ENCODE measurements at regions not wholly inside any gene's neighbourhood (a gene's known extent, or its start where the extent isn't known, plus 50 kb on each side); places are given as distances from the start of the nearest gene placed in this dataset.

DNA sequence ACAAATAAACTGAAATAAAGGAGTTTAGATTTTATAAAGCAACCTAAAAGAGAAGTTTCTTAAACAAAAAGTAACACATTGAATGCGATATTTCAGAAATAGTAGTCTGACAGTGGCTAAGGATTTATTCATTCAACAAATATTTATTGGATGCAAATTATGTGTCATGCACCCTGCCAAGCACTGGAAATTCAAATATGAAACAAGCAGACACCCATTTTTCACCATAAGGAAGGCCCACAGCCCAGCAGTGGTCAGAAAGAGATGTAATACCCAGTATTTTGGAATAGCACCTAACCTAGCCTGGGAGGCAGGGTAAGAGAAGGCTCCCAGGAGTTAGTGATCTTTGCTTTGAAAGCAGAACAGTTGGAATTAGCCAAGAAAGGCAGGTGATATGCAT, 855.1 kb upstream of the TENM3 start:
- no peak for TF ChIP-seq BHLHE40 (IDR thresholded peaks at IDR 0.05; ENCODE audit: low read depth, low read length)
- TF ChIP-seq, protein P1, sequence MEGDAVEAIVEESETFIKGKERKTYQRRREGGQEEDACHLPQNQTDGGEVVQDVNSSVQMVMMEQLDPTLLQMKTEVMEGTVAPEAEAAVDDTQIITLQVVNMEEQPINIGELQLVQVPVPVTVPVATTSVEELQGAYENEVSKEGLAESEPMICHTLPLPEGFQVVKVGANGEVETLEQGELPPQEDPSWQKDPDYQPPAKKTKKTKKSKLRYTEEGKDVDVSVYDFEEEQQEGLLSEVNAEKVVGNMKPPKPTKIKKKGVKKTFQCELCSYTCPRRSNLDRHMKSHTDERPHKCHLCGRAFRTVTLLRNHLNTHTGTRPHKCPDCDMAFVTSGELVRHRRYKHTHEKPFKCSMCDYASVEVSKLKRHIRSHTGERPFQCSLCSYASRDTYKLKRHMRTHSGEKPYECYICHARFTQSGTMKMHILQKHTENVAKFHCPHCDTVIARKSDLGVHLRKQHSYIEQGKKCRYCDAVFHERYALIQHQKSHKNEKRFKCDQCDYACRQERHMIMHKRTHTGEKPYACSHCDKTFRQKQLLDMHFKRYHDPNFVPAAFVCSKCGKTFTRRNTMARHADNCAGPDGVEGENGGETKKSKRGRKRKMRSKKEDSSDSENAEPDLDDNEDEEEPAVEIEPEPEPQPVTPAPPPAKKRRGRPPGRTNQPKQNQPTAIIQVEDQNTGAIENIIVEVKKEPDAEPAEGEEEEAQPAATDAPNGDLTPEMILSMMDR (conservative IDR thresholded peaks at IDR 0.05; ENCODE audit: low read depth, low read length): no peak
- TF ChIP-seq, protein P2, sequence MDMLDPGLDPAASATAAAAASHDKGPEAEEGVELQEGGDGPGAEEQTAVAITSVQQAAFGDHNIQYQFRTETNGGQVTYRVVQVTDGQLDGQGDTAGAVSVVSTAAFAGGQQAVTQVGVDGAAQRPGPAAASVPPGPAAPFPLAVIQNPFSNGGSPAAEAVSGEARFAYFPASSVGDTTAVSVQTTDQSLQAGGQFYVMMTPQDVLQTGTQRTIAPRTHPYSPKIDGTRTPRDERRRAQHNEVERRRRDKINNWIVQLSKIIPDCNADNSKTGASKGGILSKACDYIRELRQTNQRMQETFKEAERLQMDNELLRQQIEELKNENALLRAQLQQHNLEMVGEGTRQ (IDR thresholded peaks at IDR 0.05; ENCODE audit: low read depth, low read length): no peak
- no peak for TF ChIP-seq NFE2L2 (IDR thresholded peaks at IDR 0.05; ENCODE audit: low read depth, low read length)
- TF ChIP-seq, protein P3, sequence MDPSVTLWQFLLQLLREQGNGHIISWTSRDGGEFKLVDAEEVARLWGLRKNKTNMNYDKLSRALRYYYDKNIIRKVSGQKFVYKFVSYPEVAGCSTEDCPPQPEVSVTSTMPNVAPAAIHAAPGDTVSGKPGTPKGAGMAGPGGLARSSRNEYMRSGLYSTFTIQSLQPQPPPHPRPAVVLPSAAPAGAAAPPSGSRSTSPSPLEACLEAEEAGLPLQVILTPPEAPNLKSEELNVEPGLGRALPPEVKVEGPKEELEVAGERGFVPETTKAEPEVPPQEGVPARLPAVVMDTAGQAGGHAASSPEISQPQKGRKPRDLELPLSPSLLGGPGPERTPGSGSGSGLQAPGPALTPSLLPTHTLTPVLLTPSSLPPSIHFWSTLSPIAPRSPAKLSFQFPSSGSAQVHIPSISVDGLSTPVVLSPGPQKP (IDR thresholded peaks at IDR 0.05; ENCODE audit: borderline replicate concordance, low read depth, low read length): no peak
- no peak for TF ChIP-seq RCOR1 (IDR thresholded peaks at IDR 0.05; ENCODE audit: insufficient replicate concordance, low read length)
- TF ChIP-seq MAFK (IDR thresholded peaks at IDR 0.05; ENCODE audit: low read depth, low read length): no peak
- no peak for TF ChIP-seq RAD21 (IDR thresholded peaks at IDR 0.05; ENCODE audit: low read length)

Data from IMR-90 (cell line).